ENCODE measurements at regions not wholly inside any gene's neighbourhood (a gene's known extent, or its start where the extent isn't known, plus 50 kb on each side); places are given as distances from the start of the nearest gene placed in this dataset.

DNA sequence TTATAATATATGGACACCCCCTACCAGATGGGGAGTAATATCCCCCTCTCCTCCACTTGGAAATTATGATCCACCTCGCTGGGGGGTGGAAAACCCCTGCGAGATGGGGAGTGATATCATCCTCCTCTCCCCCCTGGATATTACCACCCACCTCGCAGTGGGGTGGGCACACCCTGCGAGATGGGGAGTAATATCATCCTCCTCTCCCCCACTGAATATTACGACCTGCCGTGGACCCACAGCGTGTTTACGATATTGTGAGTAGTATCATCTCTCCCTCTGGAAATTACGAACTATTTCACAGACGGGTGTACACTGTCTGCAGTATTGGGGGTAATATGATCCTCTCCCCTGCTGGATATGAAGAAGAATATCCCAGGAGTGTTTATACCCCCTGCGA is 228.3 kb upstream of the WSCD1 start:
- TF ChIP-seq, protein P1, sequence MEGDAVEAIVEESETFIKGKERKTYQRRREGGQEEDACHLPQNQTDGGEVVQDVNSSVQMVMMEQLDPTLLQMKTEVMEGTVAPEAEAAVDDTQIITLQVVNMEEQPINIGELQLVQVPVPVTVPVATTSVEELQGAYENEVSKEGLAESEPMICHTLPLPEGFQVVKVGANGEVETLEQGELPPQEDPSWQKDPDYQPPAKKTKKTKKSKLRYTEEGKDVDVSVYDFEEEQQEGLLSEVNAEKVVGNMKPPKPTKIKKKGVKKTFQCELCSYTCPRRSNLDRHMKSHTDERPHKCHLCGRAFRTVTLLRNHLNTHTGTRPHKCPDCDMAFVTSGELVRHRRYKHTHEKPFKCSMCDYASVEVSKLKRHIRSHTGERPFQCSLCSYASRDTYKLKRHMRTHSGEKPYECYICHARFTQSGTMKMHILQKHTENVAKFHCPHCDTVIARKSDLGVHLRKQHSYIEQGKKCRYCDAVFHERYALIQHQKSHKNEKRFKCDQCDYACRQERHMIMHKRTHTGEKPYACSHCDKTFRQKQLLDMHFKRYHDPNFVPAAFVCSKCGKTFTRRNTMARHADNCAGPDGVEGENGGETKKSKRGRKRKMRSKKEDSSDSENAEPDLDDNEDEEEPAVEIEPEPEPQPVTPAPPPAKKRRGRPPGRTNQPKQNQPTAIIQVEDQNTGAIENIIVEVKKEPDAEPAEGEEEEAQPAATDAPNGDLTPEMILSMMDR (IDR thresholded peaks at IDR 0.05; ENCODE audit: low read depth, low read length) = no peak
- TF ChIP-seq POLR2A (IDR thresholded peaks at IDR 0.05; ENCODE audit: extremely low read depth, insufficient read length) = no peak

Measured in NB4 (cell line).